IPS-20b (cell line): ENCODE measurements at regions not wholly inside any gene's neighbourhood (a gene's known extent, or its start where the extent isn't known, plus 50 kb on each side); places are given as distances from the start of the nearest gene placed in this dataset.

Source experiments
- H3K27ac ChIP-seq: one replicate; pipeline ENCODE4 v1.5.1; 2013; ENCODE audit warnings: low read length
- H3K27me3 ChIP-seq: 2 replicates; pipeline ENCODE4 v1.6.1; 2013; ENCODE audit warnings: mild to moderate bottlenecking, low read length, inconsistent platforms; ENCODE audit not compliant: insufficient read depth
- H3K36me3 ChIP-seq: 2 replicates; pipeline ENCODE4 v1.6.1; 2013; ENCODE audit warnings: low read depth, mild to moderate bottlenecking, inconsistent platforms, low read length, moderate library complexity; ENCODE audit not compliant: insufficient read depth
- H3K4me1 ChIP-seq: 2 replicates; pipeline ENCODE4 v1.6.1; 2013; ENCODE audit warnings: mild to moderate bottlenecking, control low read depth, inconsistent platforms, low read length, moderate library complexity; ENCODE audit not compliant: insufficient read depth
- H3K4me3 ChIP-seq: 2 replicates; pipeline ENCODE4 v1.5.1; 2013; ENCODE audit warnings: mild to moderate bottlenecking, low read length, inconsistent platforms
- H3K9ac ChIP-seq: 2 replicates; pipeline ENCODE4 v1.6.1; 2013; ENCODE audit warnings: low read depth, mild to moderate bottlenecking, inconsistent platforms, low read length, moderate library complexity
- H3K9me3 ChIP-seq: 2 replicates; pipeline ENCODE4 v1.6.1; 2013; ENCODE audit warnings: mild to moderate bottlenecking, low read depth, low read length, inconsistent platforms; ENCODE audit not compliant: insufficient read depth

- Histone ChIP-seq H3K36me3 (no peaks in the 10 kb centered on the region), H3K27ac (no peak overlapping the region), H3K9me3 (peaks cover 70% of the 10 kb centered on the region), H3K4me3 (no peak overlapping the region), H3K4me1 (no peaks in the 10 kb centered on the region), H3K9ac (no peak overlapping the region), H3K27me3 (no peaks in the 10 kb centered on the region)
These were observed 174.7 kb upstream of the ALG10B start for GRCh38 chr12:38141861-38142260.

- H3K27ac ChIP-seq, result no peak overlapping the region
- peaks cover 76% of the 10 kb centered on the region for H3K9me3 ChIP-seq
- H3K27me3 ChIP-seq, result no peaks in the 10 kb centered on the region
- no peaks in the 10 kb centered on the region for H3K36me3 ChIP-seq
- H3K9ac ChIP-seq, result no peak overlapping the region
- no peak overlapping the region for H3K4me3 ChIP-seq
- no peaks in the 10 kb centered on the region for H3K4me1 ChIP-seq
These were observed 173.6 kb upstream of the ALG10B start for GRCh38 chr12:38142974-38143373.

GRCh38 chr12:38144049-38144448 lies 172.5 kb upstream of the ALG10B start:
- Histone ChIP-seq H3K9me3 (peaks cover 84% of the 10 kb centered on the region), H3K27me3 (no peaks in the 10 kb centered on the region), H3K27ac (no peak overlapping the region), H3K36me3 (no peaks in the 10 kb centered on the region), H3K4me1 (no peaks in the 10 kb centered on the region), H3K9ac (no peak overlapping the region), H3K4me3 (no peak overlapping the region)

GRCh38 chr12:38144601-38145436 lies 171.8 kb upstream of the ALG10B start:
- Histone ChIP-seq H3K36me3 (no peaks in the 10 kb centered on the region), H3K9ac (no peak overlapping the region), H3K9me3 (peaks cover 91% of the 10 kb centered on the region), H3K4me3 (no peak overlapping the region), H3K27ac (no peak overlapping the region), H3K27me3 (no peaks in the 10 kb centered on the region), H3K4me1 (no peaks in the 10 kb centered on the region)

DNA sequence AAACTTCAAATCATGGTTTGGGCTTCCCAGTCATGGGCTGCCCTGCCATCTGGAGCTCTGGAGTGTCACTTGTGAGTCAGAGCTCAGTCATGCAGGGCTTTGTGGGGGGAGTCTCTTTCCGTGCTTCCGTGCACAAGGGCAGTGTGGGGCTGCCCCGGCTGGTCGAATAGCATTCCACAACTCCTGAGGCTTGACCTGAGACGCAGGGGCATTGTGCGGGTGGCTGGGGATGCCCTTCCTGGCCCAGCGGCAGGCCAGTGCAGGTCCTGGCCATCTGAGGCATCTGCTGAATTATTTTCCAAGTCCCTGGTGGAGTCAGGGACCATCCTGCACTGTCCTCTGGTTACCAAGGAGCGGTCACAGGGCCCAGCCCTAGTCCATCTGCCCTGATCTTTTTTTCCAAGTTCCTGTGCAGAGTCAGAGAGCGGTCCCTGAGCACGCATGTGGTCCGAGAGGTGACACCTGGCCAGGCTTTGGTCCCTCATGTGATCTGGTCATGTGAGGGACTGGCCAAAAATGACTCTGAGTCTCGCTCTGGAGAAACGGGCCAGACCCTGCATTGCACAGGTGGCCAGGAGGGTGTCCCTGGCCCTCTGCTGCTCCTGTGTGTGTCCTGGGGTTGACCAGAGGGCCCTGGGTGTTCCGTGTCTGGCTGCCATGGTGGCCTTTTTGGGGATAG lies 167.0 kb upstream of the ALG10B start:
- H3K9ac ChIP-seq, result no peak overlapping the region
- H3K4me1 ChIP-seq, result no peaks in the 10 kb centered on the region
- H3K27ac ChIP-seq, result no peak overlapping the region
- H3K9me3 ChIP-seq, result peaks cover 94% of the 10 kb centered on the region
- no peaks in the 10 kb centered on the region for H3K27me3 ChIP-seq
- no peak overlapping the region for H3K4me3 ChIP-seq
- no peaks in the 10 kb centered on the region for H3K36me3 ChIP-seq

GRCh38 chr12:38151991-38152700 lies 164.4 kb upstream of the ALG10B start:
- Histone ChIP-seq H3K4me3 (no peak overlapping the region), H3K27ac (no peak overlapping the region), H3K27me3 (no peaks in the 10 kb centered on the region), H3K9ac (no peak overlapping the region), H3K9me3 (peaks cover 90% of the 10 kb centered on the region), H3K4me1 (no peaks in the 10 kb centered on the region), H3K36me3 (no peaks in the 10 kb centered on the region)

- Histone ChIP-seq H3K9me3 (peaks cover 90% of the 10 kb centered on the region), H3K36me3 (no peaks in the 10 kb centered on the region), H3K4me3 (no peak overlapping the region), H3K9ac (no peak overlapping the region), H3K27ac (no peak overlapping the region), H3K4me1 (no peaks in the 10 kb centered on the region), H3K27me3 (no peaks in the 10 kb centered on the region)
These were observed 163.5 kb upstream of the ALG10B start for GRCh38 chr12:38152816-38153736.

- peaks cover 91% of the 10 kb centered on the region for H3K9me3 ChIP-seq
These were observed 162.9 kb upstream of the ALG10B start for GRCh38 chr12:38153737-38154061.

GRCh38 chr12:38154096-38155019 lies 162.2 kb upstream of the ALG10B start:
- H3K27me3 ChIP-seq, result no peaks in the 10 kb centered on the region

More at GRCh38 chr12:38153737-38154061, 162.9 kb upstream of the ALG10B start:
- Histone ChIP-seq H3K27ac (no peak overlapping the region), H3K4me1 (no peaks in the 10 kb centered on the region), H3K36me3 (no peaks in the 10 kb centered on the region), H3K9ac (no peak overlapping the region), H3K4me3 (no peak overlapping the region), H3K27me3 (no peaks in the 10 kb centered on the region)

DNA sequence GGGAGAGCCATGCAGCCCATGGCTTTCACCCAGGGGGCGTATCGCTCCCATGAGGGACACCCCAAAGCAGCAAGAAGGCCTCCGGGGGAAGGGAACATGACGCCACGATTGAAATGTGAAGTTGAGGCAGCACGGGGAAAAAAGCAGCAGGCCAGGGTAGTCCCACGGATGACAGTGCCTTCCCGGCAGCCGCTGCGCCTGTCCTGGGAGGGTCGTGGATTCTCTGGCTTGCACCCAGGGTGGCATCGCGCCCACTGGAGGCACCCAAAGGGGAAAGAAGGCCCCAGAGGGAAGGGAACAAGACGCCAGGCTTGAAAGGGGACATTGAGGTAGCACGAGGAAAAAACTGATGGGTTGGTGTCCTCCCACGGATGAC lies 161.6 kb upstream of the ALG10B start:
- H3K4me3 ChIP-seq, result no peak overlapping the region
- no peaks in the 10 kb centered on the region for H3K27me3 ChIP-seq
- H3K4me1 ChIP-seq, result no peaks in the 10 kb centered on the region
- no peak overlapping the region for H3K9ac ChIP-seq
- H3K36me3 ChIP-seq, result no peaks in the 10 kb centered on the region
- H3K9me3 ChIP-seq, result peaks cover 93% of the 10 kb centered on the region
- H3K27ac ChIP-seq, result no peak overlapping the region

More at GRCh38 chr12:38154096-38155019, 162.2 kb upstream of the ALG10B start:
- Histone ChIP-seq H3K9ac (no peak overlapping the region), H3K4me3 (no peak overlapping the region), H3K27ac (no peak overlapping the region), H3K4me1 (no peaks in the 10 kb centered on the region), H3K36me3 (no peaks in the 10 kb centered on the region), H3K9me3 (peaks cover 93% of the 10 kb centered on the region)
